Muscle layer of colon (tissue), 2 donors: ENCODE measurements at regions not wholly inside any gene's neighbourhood (a gene's known extent, or its start where the extent isn't known, plus 50 kb on each side); places are given as distances from the start of the nearest gene placed in this dataset.

ENCODE experiments used
- H3K27ac ChIP-seq: one replicate; pipeline ENCODE4 v1.7.0; 2013; ENCODE audit warnings: low read depth, mild to moderate bottlenecking, low read length, moderate library complexity
- H3K27me3 ChIP-seq, 2 donors: one replicate each; pipeline ENCODE4 v1.7.0; 2013; ENCODE audit warnings: low read length in 2 of 2, mild to moderate bottlenecking in 2 of 2; ENCODE audit not compliant: insufficient read depth in 2 of 2, control insufficient read depth in 1 of 2
- H3K36me3 ChIP-seq: one replicate; pipeline ENCODE4 v1.7.0; 2013; ENCODE audit warnings: mild to moderate bottlenecking, low read length; ENCODE audit not compliant: insufficient read depth
- H3K4me1 ChIP-seq: one replicate; pipeline ENCODE4 v1.7.0; 2013; ENCODE audit warnings: mild to moderate bottlenecking, low read length; ENCODE audit not compliant: insufficient read depth
- H3K4me3 ChIP-seq, 2 donors: one replicate each; pipeline ENCODE4 v1.7.0; 2013; ENCODE audit warnings: low read length in 2 of 2, low read depth in 1 of 2, mild to moderate bottlenecking in 1 of 2, moderate library complexity in 1 of 2
- H3K9ac ChIP-seq: one replicate; pipeline ENCODE4 v1.7.0; 2013; ENCODE audit warnings: low read length
- H3K9me3 ChIP-seq: one replicate; pipeline ENCODE4 v1.7.0; 2013; ENCODE audit warnings: mild to moderate bottlenecking, low read length
- donor health status: abdominal sarcoma.
- donor health status: Adenocarcinoma of cecum.

- H3K9ac ChIP-seq = no peak overlapping the region
- H3K27me3 ChIP-seq = no peaks in the 10 kb centered on the region
- H3K4me3 ChIP-seq = no peak overlapping the region
- H3K36me3 ChIP-seq = no peaks in the 10 kb centered on the region
- no peak overlapping the region for H3K27ac ChIP-seq
- H3K4me1 ChIP-seq = no peaks in the 10 kb centered on the region
- no peaks in the 10 kb centered on the region for H3K9me3 ChIP-seq
Measured at GRCh38 chr20:40488401-40488800, 200.6 kb downstream of the MAFB start.

DNA sequence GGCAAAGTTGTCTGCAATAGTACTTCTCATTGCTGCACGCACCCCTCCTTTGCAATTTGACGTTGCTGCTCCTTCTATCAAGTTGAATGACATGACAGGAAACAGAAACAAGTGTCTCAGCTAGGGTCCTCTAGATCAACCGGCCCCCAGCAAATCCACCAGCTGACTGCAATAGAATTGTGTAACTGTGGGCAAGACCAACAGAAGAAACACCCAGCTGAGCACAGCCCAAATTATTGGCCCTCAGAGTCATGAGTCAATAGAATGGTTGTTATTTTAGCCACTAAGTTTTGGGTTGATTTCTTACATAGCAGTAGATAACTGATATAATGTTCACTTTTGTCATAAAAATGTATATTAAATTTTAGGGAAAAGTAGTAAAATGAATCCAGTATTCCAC is 202.7 kb downstream of the MAFB start:
- Histone ChIP-seq H3K4me1 (no peaks in the 10 kb centered on the region), H3K9me3 (no peaks in the 10 kb centered on the region), H3K27me3 (no peaks in the 10 kb centered on the region), H3K27ac (no peak overlapping the region), H3K9ac (no peak overlapping the region), H3K36me3 (no peaks in the 10 kb centered on the region), H3K4me3 (no peak overlapping the region)

DNA sequence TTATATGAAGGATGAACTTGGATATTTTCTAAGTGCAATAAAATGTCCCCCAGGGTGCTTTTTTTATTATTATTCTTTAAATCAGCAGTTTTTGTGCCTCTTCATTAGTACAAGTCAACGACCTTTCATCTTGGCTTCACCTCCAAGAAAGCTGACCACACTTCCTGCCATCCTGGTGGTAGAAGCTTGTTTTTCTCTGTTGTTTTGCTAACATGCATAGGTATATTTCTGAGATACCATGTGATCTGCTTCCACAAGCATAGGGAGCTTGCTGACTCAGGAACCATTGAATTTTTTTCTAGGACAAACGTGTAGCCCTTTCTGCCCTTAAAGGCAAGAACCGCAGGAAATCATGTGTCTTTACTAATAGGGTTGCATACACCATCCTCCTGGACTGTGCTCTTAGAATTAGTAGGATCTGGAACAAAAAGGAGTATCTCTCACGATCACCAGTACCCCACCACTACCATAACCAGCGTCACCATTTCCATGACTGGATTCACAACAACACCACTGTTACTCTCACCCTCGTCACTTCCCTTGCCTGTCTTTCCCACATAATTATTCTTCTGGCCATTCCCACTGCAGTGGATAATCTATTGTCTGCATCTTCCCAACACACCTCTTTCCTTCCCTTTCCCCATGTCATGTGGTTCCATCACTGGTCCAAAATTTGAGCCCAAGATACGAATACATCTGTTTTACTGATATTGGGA is 207.1 kb downstream of the MAFB start:
- H3K36me3 ChIP-seq = no peaks in the 10 kb centered on the region
- no peak overlapping the region for H3K27ac ChIP-seq
- H3K4me1 ChIP-seq = no peaks in the 10 kb centered on the region
- H3K9me3 ChIP-seq = no peaks in the 10 kb centered on the region
- H3K27me3 ChIP-seq = no peaks in the 10 kb centered on the region
- H3K9ac ChIP-seq = no peak overlapping the region
- H3K4me3 ChIP-seq = no peak overlapping the region

DNA sequence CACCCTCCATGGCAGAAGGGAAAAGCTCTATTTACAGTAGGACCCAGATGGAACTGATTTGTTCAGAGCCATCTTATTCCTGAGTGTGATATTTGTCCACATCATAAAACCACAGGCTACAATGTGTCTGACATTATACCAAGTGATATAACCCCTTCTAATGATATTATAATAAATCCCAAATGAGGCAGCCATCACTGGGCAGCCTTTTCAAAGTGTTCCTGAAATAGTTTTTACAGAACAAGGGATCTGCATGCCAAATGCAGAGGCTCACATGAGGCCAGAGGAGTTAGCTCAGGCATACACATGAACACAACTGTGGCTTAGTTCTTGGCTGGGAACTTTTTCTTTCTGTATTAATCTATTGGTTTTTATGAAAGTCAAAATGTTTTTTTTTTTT is 207.7 kb downstream of the MAFB start:
- Histone ChIP-seq H3K36me3 (no peaks in the 10 kb centered on the region), H3K9ac (no peak overlapping the region), H3K27ac (no peak overlapping the region), H3K27me3 (no peaks in the 10 kb centered on the region), H3K4me1 (no peaks in the 10 kb centered on the region), H3K9me3 (no peaks in the 10 kb centered on the region), H3K4me3 (no peak overlapping the region)

DNA sequence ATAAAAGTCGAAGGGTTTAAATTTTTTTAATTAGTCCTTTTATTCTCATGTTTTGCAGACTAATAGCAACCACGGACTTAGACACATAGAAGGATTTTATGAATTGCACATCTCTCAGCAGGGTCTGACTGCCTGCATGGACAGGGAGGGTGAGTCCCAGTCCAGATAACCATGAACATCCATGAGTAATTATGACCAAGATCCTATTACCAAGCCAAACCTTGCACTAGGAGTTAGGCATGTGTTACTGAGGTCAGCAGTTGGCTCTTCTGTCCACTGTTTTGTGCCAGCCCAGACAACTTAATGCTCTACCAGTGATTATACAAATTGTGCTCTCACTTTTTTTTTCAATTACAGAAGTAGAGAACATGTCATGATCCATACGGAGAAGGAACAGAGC is 211.2 kb downstream of the MAFB start:
- no peak overlapping the region for H3K4me3 ChIP-seq
- H3K27ac ChIP-seq = no peak overlapping the region
- no peaks in the 10 kb centered on the region for H3K9me3 ChIP-seq
- no peak overlapping the region for H3K9ac ChIP-seq
- H3K4me1 ChIP-seq = no peaks in the 10 kb centered on the region
- no peaks in the 10 kb centered on the region for H3K36me3 ChIP-seq
- H3K27me3 ChIP-seq = no peaks in the 10 kb centered on the region

GRCh38 chr20:40476461-40476860 is 212.6 kb downstream of the MAFB start:
- Histone ChIP-seq H3K4me3 (no peak overlapping the region), H3K27ac (no peak overlapping the region), H3K9ac (no peak overlapping the region), H3K36me3 (no peaks in the 10 kb centered on the region), H3K27me3 (no peaks in the 10 kb centered on the region), H3K9me3 (no peaks in the 10 kb centered on the region), H3K4me1 (no peaks in the 10 kb centered on the region)

GRCh38 chr20:40472905-40473304 is 216.1 kb downstream of the MAFB start:
- H3K36me3 ChIP-seq = no peaks in the 10 kb centered on the region
- H3K4me3 ChIP-seq = no peak overlapping the region
- H3K4me1 ChIP-seq = no peaks in the 10 kb centered on the region
- H3K9me3 ChIP-seq = no peaks in the 10 kb centered on the region
- no peak overlapping the region for H3K9ac ChIP-seq
- no peaks in the 10 kb centered on the region for H3K27me3 ChIP-seq
- no peak overlapping the region for H3K27ac ChIP-seq

DNA sequence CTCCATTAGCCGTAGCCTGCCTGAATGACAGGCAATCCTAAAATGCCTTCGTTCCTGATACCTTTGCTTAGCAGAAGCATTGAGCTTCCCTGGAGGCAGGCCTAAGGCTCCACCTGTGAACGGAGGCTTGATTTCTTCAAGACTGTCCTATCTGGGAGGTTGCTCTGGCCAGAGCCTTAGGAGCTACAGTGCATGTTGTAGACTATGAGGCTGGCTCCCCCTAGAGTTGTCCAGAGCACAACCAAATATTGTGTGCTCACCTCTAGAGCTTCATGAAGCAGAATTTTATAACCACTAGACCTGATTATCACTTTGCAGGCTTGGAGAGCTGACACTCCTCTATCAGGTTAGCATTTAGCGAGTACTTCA is 217.8 kb downstream of the MAFB start:
- no peaks in the 10 kb centered on the region for H3K36me3 ChIP-seq
- H3K27ac ChIP-seq = no peak overlapping the region
- H3K9me3 ChIP-seq = no peaks in the 10 kb centered on the region
- no peaks in the 10 kb centered on the region for H3K27me3 ChIP-seq
- no peaks in the 10 kb centered on the region for H3K4me1 ChIP-seq
- no peak overlapping the region for H3K4me3 ChIP-seq
- H3K9ac ChIP-seq = no peak overlapping the region

GRCh38 chr20:40470445-40471260 is 218.4 kb downstream of the MAFB start:
- H3K9ac ChIP-seq = no peak overlapping the region
- H3K4me3 ChIP-seq = no peak overlapping the region
- no peak overlapping the region for H3K27ac ChIP-seq
- no peaks in the 10 kb centered on the region for H3K36me3 ChIP-seq
- no peaks in the 10 kb centered on the region for H3K27me3 ChIP-seq
- H3K9me3 ChIP-seq = no peaks in the 10 kb centered on the region
- H3K4me1 ChIP-seq = no peaks in the 10 kb centered on the region

GRCh38 chr20:40468759-40469158 is 220.3 kb downstream of the MAFB start:
- Histone ChIP-seq H3K4me1 (no peaks in the 10 kb centered on the region), H3K27ac (no peak overlapping the region), H3K4me3 (no peak overlapping the region)

DNA sequence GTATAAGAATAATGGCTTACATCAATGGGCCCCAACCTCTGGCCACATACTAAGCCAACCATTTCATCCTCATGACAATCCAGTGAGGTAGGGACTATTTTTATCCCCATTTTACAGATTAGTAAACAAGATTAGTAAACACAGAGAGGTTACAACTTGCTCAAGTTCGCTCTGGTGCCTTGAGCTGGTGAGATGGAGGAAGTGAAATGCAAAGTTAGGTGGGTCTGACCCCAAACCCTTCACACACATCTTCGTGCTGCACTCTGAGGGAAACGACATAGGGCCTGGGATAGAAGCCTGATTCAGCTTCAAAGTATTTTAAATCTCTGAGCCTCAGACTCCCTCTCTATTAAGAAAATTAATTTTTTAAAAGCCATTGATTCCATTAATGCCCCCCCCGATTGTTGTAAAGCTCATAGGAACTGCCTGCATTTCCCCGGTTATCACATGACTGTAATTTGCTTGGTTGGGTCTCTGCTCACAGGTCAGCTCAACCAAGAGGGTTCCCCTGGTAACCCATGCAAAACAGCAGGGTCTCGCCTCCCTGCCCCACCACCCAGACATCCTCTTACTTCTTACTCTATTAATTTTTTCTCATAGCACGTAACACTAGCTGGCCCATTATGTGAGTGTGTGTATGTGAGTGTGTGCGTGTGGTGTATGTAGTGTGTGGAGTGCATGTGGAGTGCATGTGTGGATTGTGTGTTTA is 221.2 kb downstream of the MAFB start:
- H3K27me3 ChIP-seq = no peaks in the 10 kb centered on the region
- no peaks in the 10 kb centered on the region for H3K4me1 ChIP-seq
- H3K36me3 ChIP-seq = no peaks in the 10 kb centered on the region
- H3K4me3 ChIP-seq = no peak overlapping the region
- H3K27ac ChIP-seq = no peak overlapping the region
- H3K9me3 ChIP-seq = no peaks in the 10 kb centered on the region
- no peak overlapping the region for H3K9ac ChIP-seq

More at GRCh38 chr20:40468759-40469158, 220.3 kb downstream of the MAFB start:
- no peaks in the 10 kb centered on the region for H3K9me3 ChIP-seq
- H3K9ac ChIP-seq = no peak overlapping the region
- no peaks in the 10 kb centered on the region for H3K36me3 ChIP-seq
- H3K27me3 ChIP-seq = no peaks in the 10 kb centered on the region
